ENCODE measurements at regions not wholly inside any gene's neighbourhood (a gene's known extent, or its start where the extent isn't known, plus 50 kb on each side); places are given as distances from the start of the nearest gene placed in this dataset.

DNA sequence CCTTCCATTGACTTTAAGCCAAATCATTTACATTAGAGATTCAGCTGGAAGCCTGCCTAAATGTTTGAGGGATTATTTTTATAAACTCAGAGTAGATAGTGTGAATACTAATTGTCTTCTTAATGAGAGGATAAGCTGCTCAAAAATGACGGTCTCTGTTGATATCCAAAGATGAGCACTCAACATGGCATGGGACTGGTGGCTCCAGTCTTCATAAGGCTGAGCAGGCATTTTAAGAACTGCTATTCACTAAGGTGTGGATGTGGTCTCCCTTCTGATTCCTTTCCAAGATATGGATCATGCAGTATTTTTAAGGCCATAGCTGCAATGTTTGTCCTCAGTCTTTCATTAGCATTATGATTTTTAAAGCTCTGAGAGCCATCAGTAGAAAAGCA lies 377.5 kb upstream of the RIOK2 start:
- Histone ChIP-seq H3K27me3 (ENCODE audit: insufficient read depth, poor library complexity, severe bottlenecking) (no peaks in the 10 kb centered on the region), H3K4me3 (replicated peaks; ENCODE audit: insufficient read depth, low read length) (no peak overlapping the region), H3K27ac (replicated peaks) (no peak overlapping the region)
- no peak for TF ChIP-seq REST (IDR thresholded peaks at IDR 0.05; ENCODE audit: insufficient replicate concordance, low read depth)
- DNase-seq (ENCODE audit: low read depth in 1 of 2, low spot score in 1 of 2): no peak

GRCh38 chr5:97563050-97563657 lies 380.1 kb upstream of the RIOK2 start:
- H3K27me3 ChIP-seq (ENCODE audit: insufficient read depth, poor library complexity, severe bottlenecking): no peaks in the 10 kb centered on the region
- H3K27ac ChIP-seq (replicated peaks): no peak overlapping the region
- H3K4me3 ChIP-seq (replicated peaks; ENCODE audit: insufficient read depth, low read length): no peak overlapping the region
- TF ChIP-seq POLR2AphosphoS5 (IDR thresholded peaks at IDR 0.05; ENCODE audit: low read depth): no peak
- TF ChIP-seq REST (IDR thresholded peaks at IDR 0.05; ENCODE audit: insufficient replicate concordance, low read depth): no peak
- TF ChIP-seq GABPA (IDR thresholded peaks at IDR 0.05; ENCODE audit: low read depth): no peak
- no peak for TF ChIP-seq SPI1 (IDR thresholded peaks at IDR 0.05; ENCODE audit: borderline replicate concordance, low read depth)
- no peak for TF ChIP-seq CTCF (IDR thresholded peaks at IDR 0.05; ENCODE audit: insufficient read depth, low read length)
- DNase-seq (ENCODE audit: low read depth in 1 of 2, low spot score in 1 of 2): no peak

GRCh38 chr5:97568382-97568781 lies 385.3 kb upstream of the RIOK2 start:
- DNase-seq (ENCODE audit: low read depth in 1 of 2, low spot score in 1 of 2): no peak
- Histone ChIP-seq H3K27ac (replicated peaks) (no peak overlapping the region), H3K27me3 (ENCODE audit: insufficient read depth, poor library complexity, severe bottlenecking) (no peaks in the 10 kb centered on the region), H3K4me3 (replicated peaks; ENCODE audit: insufficient read depth, low read length) (no peak overlapping the region)
- TF ChIP-seq POLR2AphosphoS5 (IDR thresholded peaks at IDR 0.05; ENCODE audit: low read depth): no peak
- no peak for TF ChIP-seq SPI1 (IDR thresholded peaks at IDR 0.05; ENCODE audit: borderline replicate concordance, low read depth)
- no peak for TF ChIP-seq GABPA (IDR thresholded peaks at IDR 0.05; ENCODE audit: low read depth)
- no peak for TF ChIP-seq CTCF (IDR thresholded peaks at IDR 0.05; ENCODE audit: insufficient read depth, low read length)
- TF ChIP-seq REST (IDR thresholded peaks at IDR 0.05; ENCODE audit: insufficient replicate concordance, low read depth): no peak
